ENCODE measurements at regions not wholly inside any gene's neighbourhood (a gene's known extent, or its start where the extent isn't known, plus 50 kb on each side); places are given as distances from the start of the nearest gene placed in this dataset.

- TF ChIP-seq EZH2phosphoT487 (IDR thresholded peaks at IDR 0.05; ENCODE audit: borderline replicate concordance): no peak
- TF ChIP-seq, protein P1, sequence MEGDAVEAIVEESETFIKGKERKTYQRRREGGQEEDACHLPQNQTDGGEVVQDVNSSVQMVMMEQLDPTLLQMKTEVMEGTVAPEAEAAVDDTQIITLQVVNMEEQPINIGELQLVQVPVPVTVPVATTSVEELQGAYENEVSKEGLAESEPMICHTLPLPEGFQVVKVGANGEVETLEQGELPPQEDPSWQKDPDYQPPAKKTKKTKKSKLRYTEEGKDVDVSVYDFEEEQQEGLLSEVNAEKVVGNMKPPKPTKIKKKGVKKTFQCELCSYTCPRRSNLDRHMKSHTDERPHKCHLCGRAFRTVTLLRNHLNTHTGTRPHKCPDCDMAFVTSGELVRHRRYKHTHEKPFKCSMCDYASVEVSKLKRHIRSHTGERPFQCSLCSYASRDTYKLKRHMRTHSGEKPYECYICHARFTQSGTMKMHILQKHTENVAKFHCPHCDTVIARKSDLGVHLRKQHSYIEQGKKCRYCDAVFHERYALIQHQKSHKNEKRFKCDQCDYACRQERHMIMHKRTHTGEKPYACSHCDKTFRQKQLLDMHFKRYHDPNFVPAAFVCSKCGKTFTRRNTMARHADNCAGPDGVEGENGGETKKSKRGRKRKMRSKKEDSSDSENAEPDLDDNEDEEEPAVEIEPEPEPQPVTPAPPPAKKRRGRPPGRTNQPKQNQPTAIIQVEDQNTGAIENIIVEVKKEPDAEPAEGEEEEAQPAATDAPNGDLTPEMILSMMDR (conservative IDR thresholded peaks at IDR 0.05; ENCODE audit: low read length): no peak
These were observed 905.4 kb downstream of the ROBO2 start for GRCh38 chr3:77945320-77945719.
